HG02610 (cell line): ENCODE measurements at regions not wholly inside any gene's neighbourhood (a gene's known extent, or its start where the extent isn't known, plus 50 kb on each side); places are given as distances from the start of the nearest gene placed in this dataset.

Source experiments
- ATAC-seq: cut with Tn5 transposase; IDR thresholded peaks from one replicate; pipeline ENCODE4 v1.9.1; 2021; ENCODE audit warnings: mild to moderate bottlenecking, moderate library complexity; ENCODE audit not compliant: unreplicated experiment

DNA sequence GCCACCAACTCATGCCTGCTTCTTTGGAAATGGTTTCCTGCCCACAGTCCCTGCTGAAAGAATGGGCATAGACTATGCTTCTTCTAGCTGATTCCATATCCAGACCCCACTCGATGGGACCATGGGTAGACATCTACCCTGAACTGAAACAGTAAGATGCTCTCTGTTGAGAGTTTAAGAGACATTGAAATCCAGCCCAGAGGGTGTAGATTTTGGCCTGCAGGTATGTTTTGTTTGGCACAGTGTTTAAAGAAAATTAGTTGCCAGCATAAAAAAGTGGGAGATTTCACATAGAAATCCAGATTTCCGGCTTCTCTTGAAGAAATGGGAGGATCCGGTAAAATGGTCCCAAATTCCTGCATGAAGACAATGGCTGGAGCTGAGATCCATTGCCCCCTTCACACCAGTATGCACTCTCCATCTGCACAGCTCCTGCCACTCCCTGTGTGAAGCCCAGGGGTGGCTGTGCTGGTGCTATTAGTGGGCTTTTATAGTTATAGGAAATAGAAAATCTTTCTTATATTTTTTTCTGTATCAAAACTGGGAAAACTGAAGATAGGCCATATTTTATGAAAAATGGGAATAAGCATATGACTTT, 218.1 kb downstream of the PTEN start:
- no peak for ATAC-seq

DNA sequence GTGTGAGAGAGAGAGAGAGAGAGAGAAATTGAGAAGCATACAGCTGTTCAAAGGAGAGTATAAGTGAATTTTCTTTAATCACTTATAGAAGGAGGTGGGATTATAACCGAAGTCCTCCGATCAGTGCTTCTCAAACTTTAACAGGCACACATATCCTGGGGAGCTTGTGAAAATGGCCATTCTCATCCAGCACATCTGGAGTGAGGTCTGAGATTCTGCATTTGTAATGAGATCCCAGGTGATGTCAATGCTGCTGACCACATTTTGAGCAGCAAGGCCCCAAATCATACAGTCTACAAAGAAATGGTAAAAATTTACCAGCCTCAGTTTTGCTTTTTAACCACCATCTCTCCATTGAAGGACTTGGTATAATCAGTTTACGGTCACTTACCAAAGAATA, 219.0 kb downstream of the PTEN start:
- ATAC-seq: peak; percentile 3

DNA sequence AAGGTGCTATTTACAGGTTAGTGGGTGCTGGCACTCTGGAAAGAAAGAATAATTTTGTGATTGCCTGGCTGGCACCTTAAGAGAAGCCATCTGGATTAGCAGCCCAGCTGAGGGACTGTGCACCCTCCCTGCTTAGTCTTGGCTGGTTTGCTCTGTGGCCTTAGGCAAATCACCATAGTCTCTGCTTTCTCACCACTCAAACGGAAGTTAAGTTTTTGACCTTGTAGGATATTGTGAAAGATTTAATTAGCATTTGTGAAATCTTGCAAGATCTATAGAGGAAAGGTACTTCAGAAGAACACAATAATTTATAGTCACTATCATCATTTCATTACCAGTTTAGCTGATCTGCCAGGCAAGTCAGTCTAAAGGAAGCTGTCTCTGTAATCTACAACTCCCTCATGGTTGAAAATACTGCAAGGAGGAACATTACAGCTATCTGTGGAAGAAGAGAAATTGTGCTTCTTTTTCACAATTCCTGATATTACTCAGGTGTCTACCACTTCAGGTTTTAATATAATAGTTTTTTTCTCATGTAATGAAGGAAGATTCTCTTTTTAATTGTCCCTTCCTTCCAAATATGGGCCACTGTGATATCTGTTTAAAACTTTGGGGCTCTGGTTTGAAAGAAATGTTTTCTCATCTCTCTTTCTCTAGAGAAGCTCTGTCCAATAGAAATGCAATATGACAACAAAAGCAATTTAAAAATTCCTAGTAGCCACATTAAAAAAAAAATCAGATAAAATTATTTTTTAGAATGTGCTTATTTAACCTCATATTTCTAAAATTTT, 219.6 kb downstream of the PTEN start:
- peak; percentile 68 for ATAC-seq

DNA sequence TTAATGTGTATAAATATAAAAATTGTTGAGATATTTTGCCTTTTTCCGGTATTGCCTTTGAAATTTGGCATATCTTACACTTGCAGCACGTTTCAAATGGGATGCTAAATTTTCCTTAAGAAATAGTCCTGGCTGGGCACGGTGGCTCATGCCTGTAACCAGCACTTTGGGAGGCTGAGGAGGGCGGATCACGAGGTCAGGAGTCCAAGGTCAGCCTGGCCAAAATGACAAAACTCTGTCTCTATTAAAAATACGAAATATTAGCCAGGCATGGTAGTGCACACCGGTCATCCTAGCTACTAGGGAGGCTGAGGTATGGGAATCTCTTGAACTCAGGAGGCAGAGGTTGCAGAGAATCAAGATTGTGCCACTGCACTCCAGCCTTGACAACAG, 220.2 kb downstream of the PTEN start:
- no peak for ATAC-seq

DNA sequence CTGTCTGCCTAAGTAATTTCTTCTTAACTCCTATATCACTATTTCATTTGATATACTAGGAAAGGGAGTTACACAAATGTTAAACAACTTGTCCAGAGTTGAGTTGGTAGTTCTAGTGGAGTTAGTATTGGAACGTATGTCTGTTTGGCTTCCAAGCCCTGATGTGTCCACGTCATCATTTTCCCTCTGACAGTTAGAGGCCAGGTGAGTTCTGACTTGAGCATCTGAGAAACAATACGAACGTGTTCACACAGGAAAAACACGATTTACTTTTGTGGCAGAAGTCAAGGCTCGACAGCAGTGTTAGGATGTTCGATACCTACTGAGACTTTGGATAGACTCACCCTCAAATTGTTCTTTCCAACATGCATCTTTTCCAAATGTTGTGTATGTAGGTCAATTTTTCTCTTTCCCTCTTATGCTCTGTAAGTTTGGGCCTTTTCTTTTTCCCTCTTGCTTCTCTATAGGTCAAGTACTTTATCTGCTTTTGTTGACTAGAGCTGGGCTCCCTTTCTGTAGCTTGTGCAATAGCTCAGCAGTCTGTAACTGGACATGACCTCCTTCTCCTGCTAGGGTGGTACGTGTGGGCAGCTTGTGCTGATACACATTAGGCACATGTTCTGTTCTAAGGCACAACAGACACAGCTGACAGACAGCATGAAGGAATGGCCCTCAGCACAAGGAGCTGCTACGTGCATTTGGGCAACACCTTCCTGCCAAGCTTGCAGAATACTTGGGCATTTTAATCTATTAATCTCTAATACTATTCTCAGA, 222.9 kb downstream of the PTEN start:
- ATAC-seq: no peak

DNA sequence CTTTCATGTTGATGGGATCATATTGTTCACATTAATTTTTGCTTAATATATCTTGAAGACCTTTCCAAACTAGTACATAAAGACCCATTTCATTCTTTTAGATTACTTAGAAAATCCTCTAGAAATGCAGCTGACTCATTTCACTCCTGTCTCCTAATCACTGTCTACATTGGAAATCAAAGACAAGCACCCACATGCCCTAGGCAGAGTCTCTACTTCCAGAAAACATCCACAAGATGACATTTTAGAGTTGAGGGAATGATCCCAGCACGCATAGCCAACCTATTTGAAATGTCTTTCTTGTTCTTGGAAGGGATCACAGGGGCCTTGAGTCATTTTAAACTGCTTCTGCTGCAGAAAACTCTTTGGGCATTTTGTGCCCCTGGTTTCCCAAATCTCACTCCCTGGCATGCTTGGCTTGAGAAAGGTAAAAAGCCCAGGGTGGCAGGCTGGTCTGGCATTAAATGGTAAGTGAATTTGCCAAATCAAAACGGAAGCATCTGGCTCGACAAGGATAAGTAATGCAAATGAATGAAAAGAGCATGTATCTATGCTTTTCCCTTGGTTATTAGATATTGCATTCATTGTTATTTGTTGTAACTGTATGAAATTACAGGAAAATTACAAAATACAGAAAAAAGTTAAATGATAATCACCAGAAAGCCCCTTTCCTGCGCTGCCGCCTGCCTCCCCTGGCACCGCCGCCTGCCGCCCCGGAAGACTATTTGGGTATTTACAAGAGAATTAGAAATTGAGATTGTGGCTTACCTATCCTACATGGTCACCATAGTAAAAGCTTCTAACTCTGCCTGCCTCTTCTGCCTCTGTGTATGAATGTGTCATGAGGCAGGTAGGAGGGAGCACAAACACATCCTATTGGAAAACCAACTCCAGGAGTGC, 225.3 kb downstream of the PTEN start:
- no peak for ATAC-seq

DNA sequence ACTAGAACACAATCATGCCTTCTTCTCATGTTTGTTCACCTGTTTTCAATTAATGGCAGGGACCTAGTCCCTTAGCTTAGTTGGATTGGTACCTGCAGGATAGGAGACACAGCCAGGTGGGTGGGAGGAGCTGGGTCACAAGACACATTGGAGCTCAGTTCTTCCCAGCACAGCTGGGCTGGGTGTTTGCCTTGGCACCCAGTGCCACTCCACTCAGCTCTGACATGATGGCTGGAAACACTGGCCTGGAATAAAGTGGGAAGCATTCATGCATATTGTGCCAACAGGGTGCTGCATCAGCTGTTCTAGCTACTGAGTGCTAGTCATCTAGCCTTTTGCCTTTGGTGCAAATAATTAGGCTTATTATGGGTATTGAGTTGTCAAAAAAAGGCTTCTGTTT, 226.1 kb downstream of the PTEN start:
- no peak for ATAC-seq

DNA sequence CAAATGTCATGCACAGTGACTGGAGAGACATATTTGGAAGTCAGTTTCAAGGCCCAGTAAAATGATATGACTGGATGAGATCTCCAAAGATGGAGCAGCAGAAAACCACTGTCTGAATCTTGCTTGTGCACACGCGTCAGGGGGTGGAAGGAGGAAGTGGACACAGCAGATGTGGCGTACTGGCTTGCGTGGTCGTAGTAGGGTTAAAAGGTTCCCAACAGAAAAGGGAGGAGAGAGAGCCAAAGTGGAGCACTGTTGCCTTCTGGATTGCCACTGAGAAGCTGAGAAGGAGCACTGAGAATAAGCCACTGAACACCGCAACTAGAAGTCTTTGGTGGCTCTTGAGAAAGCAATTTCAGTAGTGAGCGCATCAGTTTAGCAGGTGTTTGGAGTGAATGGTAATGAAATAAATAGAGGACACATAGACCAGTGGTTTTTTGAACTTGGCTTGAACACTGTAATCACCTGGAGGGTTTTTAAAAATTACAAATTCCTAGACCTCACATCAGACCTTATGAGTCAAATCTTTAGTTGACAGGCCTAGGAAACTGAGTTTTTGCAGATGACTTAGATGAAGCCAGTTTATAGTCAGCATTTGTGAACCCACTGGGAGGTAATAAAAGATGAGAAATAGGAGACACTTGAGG, 227.3 kb downstream of the PTEN start:
- peak; percentile 37 for ATAC-seq

DNA sequence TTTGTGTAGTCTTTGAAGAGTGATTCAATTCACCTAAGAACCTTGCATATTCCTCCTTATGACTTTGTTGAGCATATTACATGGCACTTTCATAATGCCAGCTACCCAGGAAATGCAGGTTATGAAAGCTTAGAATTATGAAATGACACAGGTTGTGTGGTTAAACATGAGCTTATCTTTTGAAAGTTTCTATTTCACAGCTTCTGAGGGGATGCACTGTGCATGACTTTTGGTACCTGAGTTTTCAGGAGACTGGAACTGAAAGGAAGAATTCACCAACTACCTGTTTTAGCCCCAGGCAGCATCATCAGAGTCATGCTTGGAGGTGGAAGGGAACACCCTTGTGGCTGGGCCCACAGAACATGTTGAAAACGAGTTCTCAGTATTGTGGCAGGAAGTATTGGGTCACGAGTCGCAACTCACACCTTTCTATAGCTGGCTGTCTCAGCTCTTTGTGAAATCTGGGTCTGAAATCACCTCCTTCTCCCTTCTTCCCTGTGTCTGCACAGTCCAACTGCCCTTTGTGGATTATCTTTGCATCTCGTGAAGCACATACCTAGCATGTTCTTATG, 228.2 kb downstream of the PTEN start:
- peak; percentile 77 for ATAC-seq

DNA sequence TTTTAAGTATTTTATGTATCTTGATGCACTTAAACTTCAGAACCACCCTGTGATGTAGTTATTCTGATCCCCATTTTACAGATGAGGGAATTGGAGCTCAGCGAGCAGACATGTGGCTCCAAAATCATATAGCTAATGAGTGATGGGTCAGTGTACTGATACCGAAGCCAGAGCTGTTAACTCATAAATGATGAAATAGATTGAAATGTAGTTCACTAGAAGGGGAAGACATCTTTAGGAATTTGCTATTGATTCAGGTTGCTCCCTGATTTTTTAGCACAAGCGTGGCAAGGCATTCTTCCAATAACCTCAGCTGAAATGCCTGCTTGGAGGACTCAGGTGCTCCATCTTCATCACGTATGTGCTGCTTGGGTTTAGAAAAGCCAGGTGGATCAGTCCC, 228.8 kb downstream of the PTEN start:
- no peak for ATAC-seq

DNA sequence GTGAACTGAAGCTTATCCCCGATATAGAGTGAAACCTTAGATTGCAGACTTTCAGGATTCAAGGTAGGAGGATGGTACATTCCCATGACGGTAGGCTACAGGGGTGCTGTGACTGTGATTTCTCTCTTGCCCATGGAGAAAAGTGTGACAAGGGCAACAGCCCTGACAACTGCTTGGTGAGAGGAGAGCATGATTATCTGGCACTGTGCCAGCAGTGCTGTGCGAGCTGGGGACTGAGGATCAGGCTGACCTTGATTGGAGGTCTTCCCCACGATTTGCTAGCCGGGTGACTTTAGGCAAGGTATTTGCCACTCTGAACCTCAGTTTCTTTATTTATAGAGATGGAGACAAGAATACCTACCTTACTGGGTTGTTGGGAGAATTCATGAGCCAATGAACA, 229.5 kb downstream of the PTEN start:
- no peak for ATAC-seq

DNA sequence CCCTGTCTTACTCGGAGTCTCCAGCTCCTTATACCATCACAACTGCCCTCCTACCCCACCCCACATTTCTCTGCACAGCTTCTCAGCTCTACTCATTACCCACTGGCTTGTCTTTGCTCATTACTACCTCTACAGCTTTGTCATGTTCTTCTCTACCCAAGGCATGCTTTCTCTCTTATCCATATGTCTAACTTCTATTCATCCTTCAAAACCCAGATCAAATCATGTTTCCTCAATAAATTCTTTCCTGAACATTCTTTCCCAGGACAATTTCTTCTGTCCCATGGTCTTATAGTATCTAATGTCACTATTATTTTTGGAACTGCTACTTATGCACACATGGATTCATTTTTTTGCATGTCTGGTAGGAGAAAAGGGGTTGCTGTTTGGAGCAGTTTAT, 231.4 kb downstream of the PTEN start:
- ATAC-seq: no peak

DNA sequence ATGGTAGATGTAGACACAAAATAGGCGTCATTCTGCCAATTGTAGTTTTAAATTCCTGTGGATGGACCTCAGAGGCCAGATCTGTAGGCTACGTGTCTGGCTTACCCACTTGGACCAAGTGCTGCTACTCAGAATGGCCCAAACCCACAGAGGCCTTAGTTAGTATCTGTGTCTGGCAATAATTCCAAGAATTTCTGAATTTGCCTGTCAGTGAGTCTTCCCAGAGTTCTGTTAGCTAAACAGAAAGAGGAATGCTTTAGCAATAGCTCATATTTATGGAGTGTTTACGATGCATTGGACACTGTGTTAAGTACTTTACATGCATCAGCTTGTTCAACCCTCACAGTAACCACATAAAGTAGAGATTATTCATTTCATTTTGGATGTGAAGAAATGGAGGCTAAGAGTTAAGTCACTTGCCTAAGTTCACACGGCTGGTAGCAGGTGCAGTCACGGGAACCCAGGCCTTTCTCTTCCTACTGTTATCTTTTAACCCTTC, 231.8 kb downstream of the PTEN start:
- no peak for ATAC-seq

DNA sequence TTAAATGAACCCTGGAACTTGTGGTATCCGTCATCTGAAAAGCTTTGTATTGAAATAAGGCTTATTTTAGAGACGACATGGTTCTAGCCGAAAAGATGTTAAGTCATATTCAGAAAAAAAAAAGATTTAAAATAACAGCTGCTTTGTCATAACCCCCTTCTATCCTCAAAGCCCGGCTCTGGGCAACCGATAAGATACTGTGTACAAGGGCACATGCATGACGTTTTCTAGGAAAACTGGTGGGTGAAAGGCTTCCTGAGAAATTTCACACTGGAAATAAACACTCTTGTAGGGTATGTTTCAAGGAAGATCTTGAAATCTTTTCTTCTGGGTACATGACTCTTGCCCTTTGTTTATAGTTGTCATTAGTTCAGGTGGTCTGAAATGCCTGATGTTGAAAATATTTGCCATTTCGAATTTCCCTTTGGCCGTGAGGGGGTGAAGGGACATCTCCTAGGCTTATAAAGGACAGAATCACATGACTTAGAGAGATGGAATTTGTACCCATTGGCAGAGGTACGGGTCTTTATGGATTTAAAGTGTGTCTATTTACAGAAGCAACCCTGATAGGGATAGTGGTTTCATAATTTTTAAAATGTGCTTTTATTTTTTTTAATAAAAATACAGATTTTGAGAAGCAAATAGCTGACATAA, 232.5 kb downstream of the PTEN start:
- ATAC-seq: no peak

DNA sequence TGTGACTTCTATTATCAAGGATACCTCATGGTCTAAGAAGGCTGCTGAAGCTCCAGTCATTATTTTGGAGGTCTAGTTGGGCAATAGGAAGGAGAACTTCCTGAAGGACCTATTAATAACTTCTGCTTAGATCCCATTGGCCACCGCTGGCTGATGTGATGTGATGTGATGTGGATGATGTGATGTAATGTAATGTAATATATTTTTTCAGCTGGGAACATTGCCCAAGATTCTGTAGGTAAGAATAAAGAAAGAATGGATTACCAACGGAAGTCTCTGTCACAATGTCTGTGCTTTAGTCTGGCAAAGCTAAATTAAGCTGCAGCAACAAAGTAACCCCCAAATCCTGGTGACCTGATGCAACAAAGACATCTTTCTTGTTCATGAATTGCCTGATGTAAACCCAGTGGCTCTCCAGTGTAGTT, 233.7 kb downstream of the PTEN start:
- no peak for ATAC-seq

DNA sequence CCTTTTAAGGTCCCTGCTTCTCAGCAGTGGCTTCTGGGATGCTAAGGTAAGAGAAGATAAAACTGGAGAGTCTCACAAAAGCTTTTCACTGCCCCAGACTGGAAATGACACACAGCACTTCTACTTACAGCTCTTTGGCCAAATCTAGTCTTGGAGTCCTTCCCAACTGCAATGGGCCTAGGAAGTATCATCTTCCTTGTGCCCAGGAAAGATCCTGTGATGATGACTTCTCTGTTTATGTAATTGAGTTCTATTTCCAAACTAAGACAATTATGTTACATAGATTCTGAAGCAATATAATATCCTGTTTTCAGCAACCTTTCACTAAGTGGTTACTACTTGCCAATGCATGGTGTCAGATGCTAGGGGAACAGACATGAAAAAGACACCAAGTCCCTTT, 234.1 kb downstream of the PTEN start:
- ATAC-seq: no peak

DNA sequence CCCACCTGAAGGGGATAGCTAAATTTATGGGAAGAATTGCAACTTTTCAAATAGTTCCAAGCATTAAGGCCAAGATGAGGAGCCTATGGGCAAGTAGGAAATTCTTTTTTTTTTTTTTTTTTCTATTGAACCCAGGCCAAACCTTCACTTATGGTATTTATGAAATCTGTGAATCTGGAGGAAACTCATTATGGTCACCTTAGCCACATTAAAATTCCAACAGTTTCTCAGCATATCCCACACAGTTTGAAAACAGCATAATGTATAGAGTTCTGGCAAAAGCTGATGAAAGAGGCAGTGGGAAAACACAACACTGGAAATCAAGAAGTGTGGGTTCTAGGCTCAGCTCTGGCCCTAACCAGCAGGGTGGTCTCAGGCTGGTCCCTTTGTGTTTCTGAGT, 236.9 kb downstream of the PTEN start:
- ATAC-seq: no peak

DNA sequence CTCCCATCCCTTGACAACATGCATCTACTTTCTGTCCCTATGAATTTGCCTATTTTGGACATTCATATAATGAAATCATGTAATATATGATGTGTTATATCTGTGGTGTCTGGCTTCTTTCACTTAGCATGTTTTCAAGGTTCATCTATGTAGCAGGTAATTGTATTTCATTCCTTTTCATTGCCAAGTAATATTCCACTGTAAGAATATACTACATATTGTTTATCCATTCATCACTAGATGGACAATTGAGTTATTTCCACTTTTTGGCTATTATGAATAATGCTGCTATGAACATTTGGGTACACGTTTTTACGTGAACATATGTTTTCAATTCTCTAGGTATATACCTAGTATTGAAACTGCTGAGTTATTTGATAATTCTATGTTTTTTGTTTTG, 238.2 kb downstream of the PTEN start:
- no peak for ATAC-seq

DNA sequence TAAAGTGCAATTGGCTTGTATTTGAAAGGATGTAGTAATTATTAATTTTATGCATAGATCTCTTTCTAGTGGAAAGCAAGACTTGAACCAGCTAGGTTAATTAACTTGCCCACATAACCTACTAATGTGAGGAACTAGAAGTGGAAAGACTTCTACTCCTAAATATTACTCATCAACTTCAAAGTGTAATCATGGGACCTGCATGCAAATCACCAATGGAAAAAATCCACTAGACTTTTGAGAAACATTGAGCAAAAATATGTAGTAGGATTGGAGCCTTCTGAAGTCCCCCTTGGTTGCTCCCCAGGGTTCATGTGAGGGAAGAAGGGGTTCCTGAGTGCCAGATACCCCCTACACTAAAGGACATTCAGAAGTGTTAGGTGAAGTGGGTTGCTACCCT, 240.2 kb downstream of the PTEN start:
- no peak for ATAC-seq
